ENCODE measurements at regions not wholly inside any gene's neighbourhood (a gene's known extent, or its start where the extent isn't known, plus 50 kb on each side); places are given as distances from the start of the nearest gene placed in this dataset.

- Mint-ChIP-seq H3K9me3 (no peaks in the 10 kb centered on the region), H3K4me1 (no peaks in the 10 kb centered on the region), H3K36me3 (ENCODE audit: low read depth) (no peaks in the 10 kb centered on the region), H3K27ac (no peak overlapping the region), H3K27me3 (no peaks in the 10 kb centered on the region), H3K4me3 (no peak overlapping the region)
- intact Hi-C loops (cut with micrococcal nuclease), result no loop called here
- POLR2A ChIA-PET, result no interaction called here
- CTCF ChIA-PET, result no interaction called here
- ATAC-seq (ENCODE audit: low read depth) (no peak), DNase-seq (no peak)
- no peak for TF ChIP-seq CTCF (IDR thresholded peaks at IDR 0.05)
These were observed 449.4 kb upstream of the POU3F3 start for GRCh38 chr2:104404526-104404925.

GRCh38 chr2:104405623-104406022, 448.3 kb upstream of the POU3F3 start:
- H3K9me3 Mint-ChIP-seq, result no peaks in the 10 kb centered on the region
- no peaks in the 10 kb centered on the region for H3K27me3 Mint-ChIP-seq
- TF ChIP-seq CTCF (IDR thresholded peaks at IDR 0.05), result no peak
- DNase-seq, result no peak
- H3K4me3 Mint-ChIP-seq, result no peak overlapping the region
- no peaks in the 10 kb centered on the region for H3K36me3 Mint-ChIP-seq (ENCODE audit: low read depth)
- no peak for ATAC-seq (ENCODE audit: low read depth)
- intact Hi-C loops (cut with micrococcal nuclease), result no loop called here
- CTCF ChIA-PET, result no interaction called here
- POLR2A ChIA-PET, result no interaction called here
- H3K27ac Mint-ChIP-seq, result no peak overlapping the region
- no peaks in the 10 kb centered on the region for H3K4me1 Mint-ChIP-seq

DNA sequence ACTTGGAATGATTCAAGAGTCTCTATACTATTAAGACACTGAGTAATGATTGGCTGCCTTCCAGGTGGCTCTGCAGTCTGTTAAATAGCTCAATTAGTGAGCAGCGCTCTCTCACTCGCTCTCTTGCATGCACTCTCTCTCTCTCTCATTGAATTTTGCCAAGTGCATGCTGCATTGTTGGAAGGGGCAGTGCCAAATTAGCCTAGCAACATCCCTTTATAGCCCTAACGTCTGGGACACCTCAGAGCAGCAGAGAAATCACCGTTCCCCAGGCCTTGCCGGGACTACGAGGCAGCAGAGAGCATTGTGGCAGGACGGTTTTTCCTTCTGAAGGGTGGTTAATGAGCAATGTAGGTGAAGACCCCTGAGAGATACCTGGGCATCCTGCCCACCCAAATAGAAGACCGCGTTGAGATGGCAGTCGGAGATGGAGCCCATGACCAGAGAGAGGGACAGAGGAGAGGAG, 447.6 kb upstream of the POU3F3 start:
- no peaks in the 10 kb centered on the region for H3K27me3 Mint-ChIP-seq
- no peaks in the 10 kb centered on the region for H3K9me3 Mint-ChIP-seq
- ATAC-seq (ENCODE audit: low read depth), result no peak
- ChIA-PET CTCF (no interaction called here), POLR2A (no interaction called here)
- H3K4me1 Mint-ChIP-seq, result no peaks in the 10 kb centered on the region
- TF ChIP-seq CTCF (IDR thresholded peaks at IDR 0.05), result no peak
- intact Hi-C loops (cut with micrococcal nuclease), result no loop called here
- H3K36me3 Mint-ChIP-seq (ENCODE audit: low read depth), result no peaks in the 10 kb centered on the region
- no peak for DNase-seq
- no peak overlapping the region for H3K27ac Mint-ChIP-seq
- H3K4me3 Mint-ChIP-seq, result no peak overlapping the region

DNA sequence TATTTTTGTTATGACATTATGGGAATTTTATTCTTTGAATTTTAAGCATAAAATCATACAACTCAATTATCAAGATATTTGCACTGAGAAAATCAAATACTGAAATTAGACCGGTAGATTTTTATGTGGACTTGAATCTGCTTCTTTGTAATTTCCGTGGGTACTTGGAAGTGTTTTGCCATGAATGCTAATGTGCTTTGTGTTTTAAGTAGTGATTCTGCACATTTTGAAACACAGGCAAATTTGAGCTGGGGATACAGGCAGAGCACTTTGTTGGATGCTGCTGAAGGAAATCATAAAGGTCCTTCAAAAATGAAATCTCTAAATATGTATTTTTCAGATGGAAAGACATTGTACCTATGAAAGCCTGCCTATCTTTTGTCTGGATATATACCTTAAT, 446.3 kb upstream of the POU3F3 start:
- Mint-ChIP-seq H3K27ac (no peak overlapping the region), H3K36me3 (ENCODE audit: low read depth) (no peaks in the 10 kb centered on the region), H3K9me3 (no peaks in the 10 kb centered on the region), H3K4me1 (no peaks in the 10 kb centered on the region), H3K27me3 (no peaks in the 10 kb centered on the region), H3K4me3 (no peak overlapping the region)
- intact Hi-C loops (cut with micrococcal nuclease), result no loop called here
- DNase-seq (no peak), ATAC-seq (ENCODE audit: low read depth) (no peak)
- TF ChIP-seq CTCF (IDR thresholded peaks at IDR 0.05), result no peak
- CTCF ChIA-PET, result no interaction called here
- POLR2A ChIA-PET, result no interaction called here

DNA sequence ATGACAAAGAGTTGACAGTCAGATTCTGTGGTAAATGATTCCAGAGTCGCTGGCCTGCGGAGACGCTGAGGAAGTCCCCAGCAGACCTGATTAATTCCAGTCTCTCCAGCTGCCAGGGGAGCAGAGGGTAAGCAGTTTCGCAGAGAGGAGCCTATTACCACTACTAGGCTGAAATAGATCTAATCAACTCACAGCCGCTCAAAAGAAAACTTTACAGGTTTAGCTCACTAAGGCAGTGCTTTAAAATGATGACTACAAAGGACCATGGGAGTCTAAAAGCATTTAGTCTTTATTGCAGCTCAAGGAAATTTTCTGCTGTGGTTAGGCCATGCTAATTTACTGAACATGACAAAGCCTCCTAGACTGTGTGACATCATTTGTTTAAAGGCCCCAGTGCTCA, 445.6 kb upstream of the POU3F3 start:
- H3K4me3 Mint-ChIP-seq, result no peak overlapping the region
- no peaks in the 10 kb centered on the region for H3K9me3 Mint-ChIP-seq
- intact Hi-C loops (cut with micrococcal nuclease), result no loop called here
- H3K36me3 Mint-ChIP-seq (ENCODE audit: low read depth), result no peaks in the 10 kb centered on the region
- TF ChIP-seq CTCF (IDR thresholded peaks at IDR 0.05), result no peak
- no peak for ATAC-seq (ENCODE audit: low read depth)
- no peak for DNase-seq
- H3K27ac Mint-ChIP-seq, result no peak overlapping the region
- ChIA-PET CTCF (no interaction called here), POLR2A (no interaction called here)
- H3K27me3 Mint-ChIP-seq, result no peaks in the 10 kb centered on the region
- no peaks in the 10 kb centered on the region for H3K4me1 Mint-ChIP-seq
